Neural crest cell (in vitro differentiated cells): ENCODE measurements at regions not wholly inside any gene's neighbourhood (a gene's known extent, or its start where the extent isn't known, plus 50 kb on each side); places are given as distances from the start of the nearest gene placed in this dataset.

Experiments used
- DNase-seq: peaks from one replicate; pipeline ENCODE4 v3.0.0; 2021; ENCODE audit warnings: low read depth, mixed read lengths, low spot score
- H3K27ac Mint-ChIP-seq: one replicate; pipeline ENCODE4 v1.8.0; 2021; ENCODE audit warnings: mild to moderate bottlenecking, mixed read lengths; ENCODE audit not compliant: unreplicated experiment
- H3K27me3 Mint-ChIP-seq: 2 replicates; pipeline ENCODE4 v1.8.0; 2021; ENCODE audit warnings: low read depth, mild to moderate bottlenecking, mixed read lengths
- H3K36me3 Mint-ChIP-seq: 2 replicates; pipeline ENCODE4 v1.8.0; 2021; ENCODE audit warnings: low read depth, mild to moderate bottlenecking, mixed read lengths
- H3K4me1 Mint-ChIP-seq: 2 replicates; pipeline ENCODE4 v1.8.0; 2021; ENCODE audit warnings: mixed read lengths
- H3K4me3 Mint-ChIP-seq: one replicate; pipeline ENCODE4 v1.8.0; 2021; ENCODE audit warnings: mild to moderate bottlenecking, mixed read lengths
- H3K9me3 Mint-ChIP-seq: 2 replicates; pipeline ENCODE4 v1.8.0; 2021; ENCODE audit warnings: mixed read lengths
- CTCF ChIP-seq: fragments of 200-600 bp; sonication (generic); conservative IDR thresholded peaks from 2 replicates; pipeline ENCODE4 v1.5.0; 2021; ENCODE audit warnings: antibody characterized with exemption, mild to moderate bottlenecking

GRCh38 chr12:19872621-19873540 is 433.6 kb downstream of the AEBP2 start:
- peaks cover 3% of the 10 kb centered on the region for H3K9me3 Mint-ChIP-seq
- no peaks in the 10 kb centered on the region for H3K27me3 Mint-ChIP-seq
- no peak for TF ChIP-seq CTCF
- no peak overlapping the region for H3K27ac Mint-ChIP-seq
- no peak for DNase-seq
- H3K36me3 Mint-ChIP-seq: no peaks in the 10 kb centered on the region
- no peak overlapping the region for H3K4me3 Mint-ChIP-seq
- peaks cover 4% of the 10 kb centered on the region for H3K4me1 Mint-ChIP-seq

GRCh38 chr12:19880076-19880475 is 440.8 kb downstream of the AEBP2 start:
- H3K9me3 Mint-ChIP-seq: peaks cover 4% of the 10 kb centered on the region
- peaks cover 4% of the 10 kb centered on the region for H3K36me3 Mint-ChIP-seq
- H3K27ac Mint-ChIP-seq: no peak overlapping the region
- no peaks in the 10 kb centered on the region for H3K27me3 Mint-ChIP-seq
- DNase-seq: no peak
- no peaks in the 10 kb centered on the region for H3K4me1 Mint-ChIP-seq
- no peak for TF ChIP-seq CTCF
- no peak overlapping the region for H3K4me3 Mint-ChIP-seq

- no peak overlapping the region for H3K4me3 Mint-ChIP-seq
Measured at GRCh38 chr12:19880721-19881120, 441.4 kb downstream of the AEBP2 start.

GRCh38 chr12:19882346-19882745 is 443.1 kb downstream of the AEBP2 start:
- TF ChIP-seq CTCF: no peak
- peaks cover 6% of the 10 kb centered on the region for H3K4me1 Mint-ChIP-seq
- no peak for DNase-seq
- no peak overlapping the region for H3K27ac Mint-ChIP-seq
- peaks cover 4% of the 10 kb centered on the region for H3K9me3 Mint-ChIP-seq
- H3K27me3 Mint-ChIP-seq: no peaks in the 10 kb centered on the region
- H3K4me3 Mint-ChIP-seq: no peak overlapping the region
- peaks cover 4% of the 10 kb centered on the region for H3K36me3 Mint-ChIP-seq

More at GRCh38 chr12:19880721-19881120, 441.4 kb downstream of the AEBP2 start:
- Mint-ChIP-seq H3K27ac (no peak overlapping the region), H3K36me3 (peaks cover 4% of the 10 kb centered on the region), H3K27me3 (no peaks in the 10 kb centered on the region), H3K9me3 (peaks cover 4% of the 10 kb centered on the region), H3K4me1 (peaks cover 1% of the 10 kb centered on the region)
- no peak for DNase-seq
- TF ChIP-seq CTCF: no peak

GRCh38 chr12:19884021-19884492 is 444.8 kb downstream of the AEBP2 start:
- peaks cover 6% of the 10 kb centered on the region for H3K4me1 Mint-ChIP-seq
- H3K4me3 Mint-ChIP-seq: no peak overlapping the region
- no peak overlapping the region for H3K27ac Mint-ChIP-seq
- peaks cover 4% of the 10 kb centered on the region for H3K36me3 Mint-ChIP-seq
- no peaks in the 10 kb centered on the region for H3K27me3 Mint-ChIP-seq
- DNase-seq: no peak
- H3K9me3 Mint-ChIP-seq: peaks cover 4% of the 10 kb centered on the region
- TF ChIP-seq CTCF: no peak
